K562 (cell line): ENCODE measurements at regions not wholly inside any gene's neighbourhood (a gene's known extent, or its start where the extent isn't known, plus 50 kb on each side); places are given as distances from the start of the nearest gene placed in this dataset.

Source experiments
- ATAC-seq: fragments of 200-7000 bp; cut with Tn5 transposase; 3 replicates; pipeline ENCODE4 v1.9.1; 2020; ENCODE audit warnings: moderate library complexity
- BruUV-seq: library from RNA; stranded (reverse); fragments of 400-500 nt; replicated peaks from 2 replicates; lab custom pipeline; 2021; lab: Mats Ljungman, UMichigan
- CTCF ChIA-PET: fragments of 300-600 bp; formaldehyde crosslinking; extraction: SDS; loops from one replicate; lab custom pipeline; 2021; ENCODE audit warnings: low intra/inter-chr PET ratio; lab: Yijun Ruan, JAX
- POLR2A ChIA-PET: fragments of 300-600, 350-650 bp; sonication (Branson Sonifier 250); formaldehyde crosslinking; extraction: SDS; loops from one replicate; lab custom pipeline; 2021; ENCODE audit warnings: antibody characterized with exemption, inconsistent platforms; lab: Yijun Ruan, JAX
- DNase-seq, 4 experiments: peaks; one replicate each; pipeline versions ENCODE4 v3.0.0 to v3.0.0-alpha.2; 2011 to 2018; ENCODE audit warnings: low spot score in 3 of 4, mixed read lengths in 3 of 4; ENCODE audit errors: extremely low read depth in 1 of 4
- FAIRE-seq: peaks from 2 replicates; lab custom pipeline; 2011; peaks lifted over from hg19 to GRCh38; lab: Jason Lieb, UNC
- H2AFZ ChIP-seq: 2 replicates; pipeline ENCODE4 v1.6.0; 2011; ENCODE audit warnings: low read depth, low read length, control low read depth, inconsistent platforms
- H3K27ac ChIP-seq: fragments of 200-600 bp; 3 replicates; pipeline ENCODE4 v1.8.0; 2011; ENCODE audit warnings: low read depth, mild to moderate bottlenecking, control low read depth, inconsistent platforms, low read length, moderate library complexity, mixed read lengths; ENCODE audit errors: extremely low read depth
- H3K27me3 ChIP-seq, 2 experiments: fragments of 300-600 bp in 1 of 2; 2 replicates in 1 of 2; 3 replicates in 1 of 2; pipeline versions ENCODE4 v1.6.0 to v1.8.0; 2011; ENCODE audit warnings: inconsistent platforms in 2 of 2, low read length in 2 of 2, mild to moderate bottlenecking in 1 of 2, mixed read lengths in 1 of 2, moderate library complexity in 1 of 2; ENCODE audit not compliant: control insufficient read depth in 2 of 2, insufficient read depth in 2 of 2
- H3K36me3 ChIP-seq: fragments of 300-600 bp; 3 replicates; pipeline ENCODE4 v1.8.0; 2011; ENCODE audit warnings: mild to moderate bottlenecking, low read length, inconsistent platforms; ENCODE audit not compliant: control insufficient read depth, insufficient read depth
- H3K4me1 ChIP-seq, 2 experiments: fragments of 200-600 bp in 1 of 2; replicated peaks in 1 of 2; 2 replicates in 1 of 2; 3 replicates in 1 of 2; pipeline versions ENCODE4 v1.5.1 to v1.8.0; 2011; ENCODE audit warnings: inconsistent platforms in 2 of 2, low read length in 2 of 2, mild to moderate bottlenecking in 1 of 2, mixed read lengths in 1 of 2, moderate library complexity in 1 of 2; ENCODE audit not compliant: control insufficient read depth in 2 of 2, insufficient read depth in 2 of 2
- H3K4me2 ChIP-seq: 2 replicates; pipeline ENCODE4 v1.6.1; 2011; ENCODE audit warnings: low read length, control low read depth, inconsistent platforms, mixed read lengths; ENCODE audit not compliant: insufficient read depth
- H3K4me3 ChIP-seq: fragments of 200-600 bp; sonication (generic), shearing (Covaris generic); 2 replicates; pipeline ENCODE4 v1.5.1; 2016; ENCODE audit warnings: control low read depth, inconsistent platforms
- H3K79me2 ChIP-seq: fragments of 200-600 bp; 3 replicates; pipeline ENCODE4 v1.8.0; 2011; ENCODE audit warnings: low read length, inconsistent platforms; ENCODE audit not compliant: control insufficient read depth, insufficient read depth
- H3K9ac ChIP-seq, 2 experiments: 2 replicates each; pipeline versions ENCODE4 v1.6.0 to v1.6.1; 2011; ENCODE audit warnings: low read depth in 2 of 2, low read length in 2 of 2, control low read depth in 1 of 2, inconsistent platforms in 1 of 2, mild to moderate bottlenecking in 1 of 2, mixed read lengths in 1 of 2; ENCODE audit not compliant: insufficient read depth in 1 of 2
- H3K9me1 ChIP-seq: one replicate; pipeline ENCODE4 v1.6.0; 2011; ENCODE audit warnings: inconsistent platforms, mild to moderate bottlenecking, low read length, moderate library complexity; ENCODE audit not compliant: control insufficient read depth, insufficient read depth
- H3K9me3 ChIP-seq: replicated peaks from 2 replicates; pipeline ENCODE4 v1.5.1; 2011; ENCODE audit warnings: low read depth, low read length, inconsistent platforms; ENCODE audit not compliant: control insufficient read depth, insufficient read depth
- H4K20me1 ChIP-seq: replicated peaks from 2 replicates; pipeline ENCODE4 v1.6.1; 2011; ENCODE audit warnings: low read length, inconsistent platforms, mixed read lengths; ENCODE audit not compliant: control insufficient read depth, insufficient read depth
- CREBBP ChIP-seq: IDR thresholded peaks from one replicate; pipeline ENCODE4 v1.6.1; 2012; ENCODE audit warnings: low read depth, mild to moderate bottlenecking, control low read depth, inconsistent platforms, low read length
- IRF1 ChIP-seq: sonication (generic); formaldehyde crosslinking; IDR thresholded peaks from 2 replicates; pipeline ENCODE4 v1.8.0; 2022; ENCODE audit warnings: missing genetic modification reagents, mild to moderate bottlenecking, borderline replicate concordance
- POLR3G ChIP-seq: IDR thresholded peaks from 2 replicates; pipeline ENCODE4 v1.6.1; 2011; ENCODE audit not compliant: insufficient read length, insufficient replicate concordance; ENCODE audit errors: extremely low read depth
- RBBP5 ChIP-seq: fragments of 200-600 bp; sonication (generic); IDR thresholded peaks from 2 replicates; pipeline ENCODE4 v1.6.1; 2012; ENCODE audit warnings: borderline replicate concordance, mild to moderate bottlenecking, low read length, control low read depth, inconsistent platforms; ENCODE audit not compliant: insufficient read depth, poor library complexity, severe bottlenecking
- RFX1 ChIP-seq: fragments of 450-650 bp; IDR thresholded peaks from 2 replicates; pipeline ENCODE4 v1.6.1; 2016; ENCODE audit warnings: mild to moderate bottlenecking, moderate library complexity
- STAT5A ChIP-seq: IDR thresholded peaks from 2 replicates; pipeline ENCODE4 v1.6.1; 2012; ENCODE audit warnings: low read length, inconsistent platforms, borderline replicate concordance
- ZKSCAN8 ChIP-seq: fragments of 200-800 bp; sonication (Bioruptor generic); IDR thresholded peaks from 2 replicates; pipeline ENCODE4 v1.6.1; 2016; ENCODE audit warnings: missing genetic modification characterization, missing compliant biosample characterization
- ZNF512 ChIP-seq: IDR thresholded peaks from 2 replicates; pipeline ENCODE4 v1.6.1; 2016; ENCODE audit warnings: missing genetic modification characterization, missing compliant biosample characterization
- WGBS: fragments of 100-300 bp; shearing (Covaris generic); methylation state at CpG from one replicate; pipeline ENCODE4 v1.1.6; 2016; ENCODE audit warnings: low coverage, mixed read lengths; ENCODE audit not compliant: insufficient coverage; ENCODE audit errors: missing lambda C conversion rate; 5-methylcytosine and 5-hydroxymethylcytosine counted together
- in situ Hi-C: fragments of 300-500 bp; cut with MboI; formaldehyde crosslinking; loops from 4 replicates; pipeline ENCODE4 v1.15.0; 2018; ENCODE audit warnings: inconsistent platforms, mixed read lengths
- intact Hi-C: fragments of 100-400 bp; cut with micrococcal nuclease; formaldehyde crosslinking; loops from 2 replicates; pipeline ENCODE4 v1.14.2; 2022
- TF ChIP-seq, protein P1 (sequence below): sonication (generic); formaldehyde crosslinking; IDR thresholded peaks from 2 replicates; pipeline ENCODE4 v1.8.0; 2022; ENCODE audit warnings: mild to moderate bottlenecking, low read depth, missing genetic modification reagents
- TF ChIP-seq, protein P2 (sequence below): fragments of 250-450 bp; sonication (Bioruptor Pico); IDR thresholded peaks from 2 replicates; pipeline ENCODE4 v1.9.0; 2021; ENCODE audit warnings: mild to moderate bottlenecking, inconsistent platforms

GRCh38 chr17:79169861-79170260, 95.2 kb downstream of the ENGASE start:
- H3K9me1 ChIP-seq = no peaks in the 10 kb centered on the region
- peaks cover 28 to 79% of the 10 kb centered on the region in 2 experiments; a peak in 4 of 5 replicates for H3K27me3 ChIP-seq
- in situ Hi-C loops (no loop called here), intact Hi-C loops (no loop called here)
- H3K9ac ChIP-seq = no peak overlapping the region
- FAIRE-seq (no peak), ATAC-seq (no peak), DNase-seq (no peak)
- 3% methylated on average over 5 of the region's 6 CpGs for WGBS
- H3K79me2 ChIP-seq = no peaks in the 10 kb centered on the region
- H3K27ac ChIP-seq = no peak overlapping the region
- H3K36me3 ChIP-seq = no peaks in the 10 kb centered on the region
- no peak overlapping the region for H3K4me2 ChIP-seq
- H3K4me1 ChIP-seq = no peaks in the 10 kb centered on the region
- ChIA-PET CTCF (no interaction called here), POLR2A (no interaction called here)
- TF ChIP-seq ZNF512 (tag) (peak; percentile 40; the same call in 1 of the 2 replicates), RFX1 (no peak), STAT5A (no peak)
- peaks cover 11% of the 10 kb centered on the region for H4K20me1 ChIP-seq
- H2AFZ ChIP-seq = no peak overlapping the region
- H3K4me3 ChIP-seq = no peak overlapping the region
- no TSS peak for BruUV-seq
- H3K9me3 ChIP-seq = no peaks in the 10 kb centered on the region

DNA sequence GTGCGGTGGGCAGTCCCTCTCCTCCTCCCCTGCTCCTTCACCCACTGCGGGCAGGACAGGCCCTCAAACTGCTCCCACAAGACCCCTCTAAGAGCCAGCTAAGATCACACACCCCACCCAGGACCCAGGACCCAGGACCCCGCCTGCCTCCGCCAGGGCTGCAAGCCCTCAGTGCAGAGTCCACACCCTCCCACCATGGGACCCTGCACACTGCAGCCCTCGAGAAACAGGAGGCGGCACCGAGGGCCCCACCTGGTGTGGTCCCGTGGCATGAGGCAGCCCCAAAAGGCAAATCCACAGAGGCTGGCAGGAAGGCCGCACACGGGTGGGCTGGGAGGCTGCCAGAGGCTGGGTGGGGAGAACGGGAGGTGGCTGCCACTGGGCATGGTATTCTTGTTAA, 94.7 kb downstream of the ENGASE start:
- Histone ChIP-seq H3K27ac (no peak overlapping the region), H3K4me3 (no peak overlapping the region), H3K27me3 (peaks cover 32 to 79% of the 10 kb centered on the region in 2 experiments; a peak in 4 of 5 replicates), H3K79me2 (no peaks in the 10 kb centered on the region), H2AFZ (no peak overlapping the region), H3K9me3 (no peaks in the 10 kb centered on the region), H3K36me3 (no peaks in the 10 kb centered on the region), H3K4me1 (no peaks in the 10 kb centered on the region), H4K20me1 (peaks cover 8% of the 10 kb centered on the region), H3K4me2 (no peak overlapping the region), H3K9me1 (no peaks in the 10 kb centered on the region), H3K9ac (no peak overlapping the region)
- ChIA-PET POLR2A (interaction anchor here (0.6 kb wide), 1 partner anchor 194 kb away, joined by 3 read pairs; no protein-coding TSS in a partner anchor), CTCF (no interaction called here)
- FAIRE-seq = no peak
- WGBS = 0% methylated on average over 8 of the region's 11 CpGs
- intact Hi-C loops (no loop called here), in situ Hi-C loops (no loop called here)
- no TSS peak for BruUV-seq
- ATAC-seq = no peak
- DNase-seq = no peak
- TF ChIP-seq, protein P1, sequence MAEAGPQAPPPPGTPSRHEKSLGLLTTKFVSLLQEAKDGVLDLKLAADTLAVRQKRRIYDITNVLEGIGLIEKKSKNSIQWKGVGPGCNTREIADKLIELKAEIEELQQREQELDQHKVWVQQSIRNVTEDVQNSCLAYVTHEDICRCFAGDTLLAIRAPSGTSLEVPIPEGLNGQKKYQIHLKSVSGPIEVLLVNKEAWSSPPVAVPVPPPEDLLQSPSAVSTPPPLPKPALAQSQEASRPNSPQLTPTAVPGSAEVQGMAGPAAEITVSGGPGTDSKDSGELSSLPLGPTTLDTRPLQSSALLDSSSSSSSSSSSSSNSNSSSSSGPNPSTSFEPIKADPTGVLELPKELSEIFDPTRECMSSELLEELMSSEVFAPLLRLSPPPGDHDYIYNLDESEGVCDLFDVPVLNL = no peak
- TF ChIP-seq, protein P2, sequence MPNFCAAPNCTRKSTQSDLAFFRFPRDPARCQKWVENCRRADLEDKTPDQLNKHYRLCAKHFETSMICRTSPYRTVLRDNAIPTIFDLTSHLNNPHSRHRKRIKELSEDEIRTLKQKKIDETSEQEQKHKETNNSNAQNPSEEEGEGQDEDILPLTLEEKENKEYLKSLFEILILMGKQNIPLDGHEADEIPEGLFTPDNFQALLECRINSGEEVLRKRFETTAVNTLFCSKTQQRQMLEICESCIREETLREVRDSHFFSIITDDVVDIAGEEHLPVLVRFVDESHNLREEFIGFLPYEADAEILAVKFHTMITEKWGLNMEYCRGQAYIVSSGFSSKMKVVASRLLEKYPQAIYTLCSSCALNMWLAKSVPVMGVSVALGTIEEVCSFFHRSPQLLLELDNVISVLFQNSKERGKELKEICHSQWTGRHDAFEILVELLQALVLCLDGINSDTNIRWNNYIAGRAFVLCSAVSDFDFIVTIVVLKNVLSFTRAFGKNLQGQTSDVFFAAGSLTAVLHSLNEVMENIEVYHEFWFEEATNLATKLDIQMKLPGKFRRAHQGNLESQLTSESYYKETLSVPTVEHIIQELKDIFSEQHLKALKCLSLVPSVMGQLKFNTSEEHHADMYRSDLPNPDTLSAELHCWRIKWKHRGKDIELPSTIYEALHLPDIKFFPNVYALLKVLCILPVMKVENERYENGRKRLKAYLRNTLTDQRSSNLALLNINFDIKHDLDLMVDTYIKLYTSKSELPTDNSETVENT (CRISPR knock-in tag) = no peak
- no peak for TF ChIP-seq ZKSCAN8
- TF ChIP-seq RBBP5 = no peak
- no peak for TF ChIP-seq CREBBP
- no peak for TF ChIP-seq POLR3G
- TF ChIP-seq IRF1 (CRISPR knock-in tag) = no peak
